ENCODE measurements at regions not wholly inside any gene's neighbourhood (a gene's known extent, or its start where the extent isn't known, plus 50 kb on each side); places are given as distances from the start of the nearest gene placed in this dataset.

DNA sequence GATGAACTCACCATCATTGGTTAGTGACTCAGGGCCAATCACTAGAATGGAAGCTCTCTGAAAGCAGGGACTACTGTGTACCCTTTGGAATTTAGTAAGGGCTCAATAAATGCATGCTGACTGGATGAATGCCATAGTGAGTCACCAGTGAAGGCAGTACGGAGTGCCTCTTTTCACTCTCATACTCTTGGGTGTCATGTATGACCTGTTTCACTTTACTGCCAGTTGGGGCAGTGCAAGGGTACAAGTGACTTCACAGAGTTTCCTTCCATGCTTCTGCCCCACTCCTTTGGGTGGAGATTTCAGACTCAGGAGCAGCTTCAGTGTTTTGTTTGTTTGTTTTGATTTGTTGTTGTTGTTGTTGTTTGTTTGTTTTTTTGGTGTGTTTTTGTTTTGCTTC lies 57.7 kb downstream of the SOX3 start:
- no peak for FAIRE-seq
- ChIA-PET SMC1A (ENCODE audit: uncharacterized antibody, unreplicated experiment) (interaction anchor here (1.3 kb wide), 1 partner anchor 9 kb away, joined by 4 read pairs; no protein-coding TSS in a partner anchor), CTCF (no interaction called here)

More for the DNA sequence above, 57.7 kb downstream of the SOX3 start:
- no peak overlapping the region for H3K4me3 ChIP-seq
- no peak overlapping the region for H2AFZ ChIP-seq (ENCODE audit: control insufficient read depth, low read depth, low read length)
- ChIA-PET POLR2A (no interaction called here), RAD21 (ENCODE audit: unreplicated experiment) (no interaction called here)
- H3K4me2 ChIP-seq (ENCODE audit: control insufficient read depth, insufficient read depth): no peak overlapping the region
- no peaks in the 10 kb centered on the region for H3K4me1 ChIP-seq (ENCODE audit: control insufficient read depth, insufficient read depth, low read length)
- WGBS (ENCODE audit: insufficient coverage, insufficient replicate concordance, low lambda C conversion rate, missing lambda C conversion rate): 18% methylated on average over 1 of the region's 1 CpG
- ATAC-seq (no peak), DNase-seq (ENCODE audit: low read depth, low spot score) (no peak)
- H4K20me1 ChIP-seq (ENCODE audit: control insufficient read depth, insufficient read depth): no peaks in the 10 kb centered on the region
- in situ Hi-C loops (cut with MboI): no loop called here
- no peak overlapping the region for H3K27ac ChIP-seq (ENCODE audit: control insufficient read depth, insufficient read depth)
- TF ChIP-seq, protein P1, sequence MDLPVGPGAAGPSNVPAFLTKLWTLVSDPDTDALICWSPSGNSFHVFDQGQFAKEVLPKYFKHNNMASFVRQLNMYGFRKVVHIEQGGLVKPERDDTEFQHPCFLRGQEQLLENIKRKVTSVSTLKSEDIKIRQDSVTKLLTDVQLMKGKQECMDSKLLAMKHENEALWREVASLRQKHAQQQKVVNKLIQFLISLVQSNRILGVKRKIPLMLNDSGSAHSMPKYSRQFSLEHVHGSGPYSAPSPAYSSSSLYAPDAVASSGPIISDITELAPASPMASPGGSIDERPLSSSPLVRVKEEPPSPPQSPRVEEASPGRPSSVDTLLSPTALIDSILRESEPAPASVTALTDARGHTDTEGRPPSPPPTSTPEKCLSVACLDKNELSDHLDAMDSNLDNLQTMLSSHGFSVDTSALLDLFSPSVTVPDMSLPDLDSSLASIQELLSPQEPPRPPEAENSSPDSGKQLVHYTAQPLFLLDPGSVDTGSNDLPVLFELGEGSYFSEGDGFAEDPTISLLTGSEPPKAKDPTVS (IDR thresholded peaks at IDR 0.05; ENCODE audit: low read depth, low read length): no peak
- no peak for TF ChIP-seq ETV6 (conservative IDR thresholded peaks at IDR 0.05 in 1 of 2, IDR thresholded peaks at IDR 0.05 in 1 of 2; ENCODE audit: borderline replicate concordance in 1 of 2, low read depth in 1 of 2)
- no peak for TF ChIP-seq SPI1 (IDR thresholded peaks at IDR 0.05; ENCODE audit: borderline replicate concordance, insufficient read depth, low read depth, low read length)
- TF ChIP-seq RAD51 (IDR thresholded peaks at IDR 0.05): no peak
- no peak for TF ChIP-seq IKZF1 (conservative IDR thresholded peaks at IDR 0.05)
- TF ChIP-seq GATAD2B (conservative IDR thresholded peaks at IDR 0.05; ENCODE audit: low read depth): no peak
- TF ChIP-seq EZH2 (IDR thresholded peaks at IDR 0.05; ENCODE audit: borderline replicate concordance, control insufficient read depth, low read depth, low read length): no peak
- no peak for TF ChIP-seq KLF5 (IDR thresholded peaks at IDR 0.05; ENCODE audit: partially characterized antibody)
- TF ChIP-seq RELA (IDR thresholded peaks at IDR 0.05; ENCODE audit: borderline replicate concordance, partially characterized antibody): no peak
- no peak for TF ChIP-seq JUNB (IDR thresholded peaks at IDR 0.05)
- TF ChIP-seq NRF1 (conservative IDR thresholded peaks at IDR 0.05; ENCODE audit: low read depth, low read length): no peak
- TF ChIP-seq POLR2AphosphoS2 (IDR thresholded peaks at IDR 0.05; ENCODE audit: low read depth, low read length): no peak
- TF ChIP-seq, protein P2, sequence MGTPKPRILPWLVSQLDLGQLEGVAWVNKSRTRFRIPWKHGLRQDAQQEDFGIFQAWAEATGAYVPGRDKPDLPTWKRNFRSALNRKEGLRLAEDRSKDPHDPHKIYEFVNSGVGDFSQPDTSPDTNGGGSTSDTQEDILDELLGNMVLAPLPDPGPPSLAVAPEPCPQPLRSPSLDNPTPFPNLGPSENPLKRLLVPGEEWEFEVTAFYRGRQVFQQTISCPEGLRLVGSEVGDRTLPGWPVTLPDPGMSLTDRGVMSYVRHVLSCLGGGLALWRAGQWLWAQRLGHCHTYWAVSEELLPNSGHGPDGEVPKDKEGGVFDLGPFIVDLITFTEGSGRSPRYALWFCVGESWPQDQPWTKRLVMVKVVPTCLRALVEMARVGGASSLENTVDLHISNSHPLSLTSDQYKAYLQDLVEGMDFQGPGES (IDR thresholded peaks at IDR 0.05): no peak
- no peak for TF ChIP-seq WRNIP1 (IDR thresholded peaks at IDR 0.05; ENCODE audit: borderline replicate concordance, low read depth, low read length)
- TF ChIP-seq, protein P3, sequence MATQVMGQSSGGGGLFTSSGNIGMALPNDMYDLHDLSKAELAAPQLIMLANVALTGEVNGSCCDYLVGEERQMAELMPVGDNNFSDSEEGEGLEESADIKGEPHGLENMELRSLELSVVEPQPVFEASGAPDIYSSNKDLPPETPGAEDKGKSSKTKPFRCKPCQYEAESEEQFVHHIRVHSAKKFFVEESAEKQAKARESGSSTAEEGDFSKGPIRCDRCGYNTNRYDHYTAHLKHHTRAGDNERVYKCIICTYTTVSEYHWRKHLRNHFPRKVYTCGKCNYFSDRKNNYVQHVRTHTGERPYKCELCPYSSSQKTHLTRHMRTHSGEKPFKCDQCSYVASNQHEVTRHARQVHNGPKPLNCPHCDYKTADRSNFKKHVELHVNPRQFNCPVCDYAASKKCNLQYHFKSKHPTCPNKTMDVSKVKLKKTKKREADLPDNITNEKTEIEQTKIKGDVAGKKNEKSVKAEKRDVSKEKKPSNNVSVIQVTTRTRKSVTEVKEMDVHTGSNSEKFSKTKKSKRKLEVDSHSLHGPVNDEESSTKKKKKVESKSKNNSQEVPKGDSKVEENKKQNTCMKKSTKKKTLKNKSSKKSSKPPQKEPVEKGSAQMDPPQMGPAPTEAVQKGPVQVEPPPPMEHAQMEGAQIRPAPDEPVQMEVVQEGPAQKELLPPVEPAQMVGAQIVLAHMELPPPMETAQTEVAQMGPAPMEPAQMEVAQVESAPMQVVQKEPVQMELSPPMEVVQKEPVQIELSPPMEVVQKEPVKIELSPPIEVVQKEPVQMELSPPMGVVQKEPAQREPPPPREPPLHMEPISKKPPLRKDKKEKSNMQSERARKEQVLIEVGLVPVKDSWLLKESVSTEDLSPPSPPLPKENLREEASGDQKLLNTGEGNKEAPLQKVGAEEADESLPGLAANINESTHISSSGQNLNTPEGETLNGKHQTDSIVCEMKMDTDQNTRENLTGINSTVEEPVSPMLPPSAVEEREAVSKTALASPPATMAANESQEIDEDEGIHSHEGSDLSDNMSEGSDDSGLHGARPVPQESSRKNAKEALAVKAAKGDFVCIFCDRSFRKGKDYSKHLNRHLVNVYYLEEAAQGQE (IDR thresholded peaks at IDR 0.05; ENCODE audit: low read depth, low read length): no peak
- no peak for TF ChIP-seq NBN (IDR thresholded peaks at IDR 0.05)
- no peak for TF ChIP-seq GABPA (IDR thresholded peaks at IDR 0.05; ENCODE audit: low read depth)
- no peak for TF ChIP-seq MTA2 (IDR thresholded peaks at IDR 0.05; ENCODE audit: low read depth)
- no peak for TF ChIP-seq NFIC (IDR thresholded peaks at IDR 0.05; ENCODE audit: low read depth, low read length)
- no peak for TF ChIP-seq CREM (IDR thresholded peaks at IDR 0.05; ENCODE audit: low read depth)
- BruUV-seq (replicated peaks): no TSS peak
- intact Hi-C loops (cut with micrococcal nuclease; ENCODE audit: unreplicated experiment): no loop called here
- H3K9ac ChIP-seq (ENCODE audit: control insufficient read depth, insufficient read depth, low read length): no peak overlapping the region
- H3K79me2 ChIP-seq (ENCODE audit: control insufficient read depth, insufficient read depth, low read length): no peaks in the 10 kb centered on the region
- H3K36me3 ChIP-seq (ENCODE audit: control insufficient read depth in 2 of 2, insufficient read depth in 2 of 2, low read length in 1 of 2): no peaks in the 10 kb centered on the region
- H3K27me3 ChIP-seq (replicated peaks in 1 of 2; ENCODE audit: control insufficient read depth in 2 of 2, insufficient read depth in 2 of 2, low read length in 1 of 2): no peaks in the 10 kb centered on the region
- no peaks in the 10 kb centered on the region for H3K9me3 ChIP-seq (replicated peaks; ENCODE audit: control insufficient read depth, insufficient read depth, low read length)
